PFSK-1 (cell line): ENCODE measurements at regions not wholly inside any gene's neighbourhood (a gene's known extent, or its start where the extent isn't known, plus 50 kb on each side); places are given as distances from the start of the nearest gene placed in this dataset.

Experiments used
- FOXP2 ChIP-seq: optimal IDR thresholded peaks from 2 replicates; pipeline ENCODE3; 2011; ENCODE audit warnings: borderline replicate concordance, control low read depth, inconsistent platforms; ENCODE audit not compliant: insufficient read depth; ENCODE audit errors: extremely low read length, extremely low read depth
- POLR2AphosphoS5 ChIP-seq: IDR thresholded peaks from 2 replicates; pipeline ENCODE4 v1.6.1; 2012; ENCODE audit warnings: low read depth, mild to moderate bottlenecking, control low read depth, low read length, moderate library complexity
- REST ChIP-seq, 2 experiments: IDR thresholded peaks; 2 replicates each; pipeline versions ENCODE4 v1.6.1 to v1.8.0; 2011 to 2012; ENCODE audit warnings: low read depth in 2 of 2, low read length in 2 of 2, control low read depth in 1 of 2, inconsistent platforms in 1 of 2, mild to moderate bottlenecking in 1 of 2, moderate library complexity in 1 of 2; ENCODE audit not compliant: insufficient read depth in 1 of 2
- SIN3A ChIP-seq: IDR thresholded peaks from 2 replicates; pipeline ENCODE4 v1.6.1; 2012; ENCODE audit warnings: mild to moderate bottlenecking, low read length, moderate library complexity, borderline replicate concordance; ENCODE audit not compliant: insufficient read depth
- TAF1 ChIP-seq: IDR thresholded peaks from 2 replicates; pipeline ENCODE4 v1.6.1; 2012; ENCODE audit warnings: low read length, control low read depth, borderline replicate concordance; ENCODE audit not compliant: insufficient read depth

DNA sequence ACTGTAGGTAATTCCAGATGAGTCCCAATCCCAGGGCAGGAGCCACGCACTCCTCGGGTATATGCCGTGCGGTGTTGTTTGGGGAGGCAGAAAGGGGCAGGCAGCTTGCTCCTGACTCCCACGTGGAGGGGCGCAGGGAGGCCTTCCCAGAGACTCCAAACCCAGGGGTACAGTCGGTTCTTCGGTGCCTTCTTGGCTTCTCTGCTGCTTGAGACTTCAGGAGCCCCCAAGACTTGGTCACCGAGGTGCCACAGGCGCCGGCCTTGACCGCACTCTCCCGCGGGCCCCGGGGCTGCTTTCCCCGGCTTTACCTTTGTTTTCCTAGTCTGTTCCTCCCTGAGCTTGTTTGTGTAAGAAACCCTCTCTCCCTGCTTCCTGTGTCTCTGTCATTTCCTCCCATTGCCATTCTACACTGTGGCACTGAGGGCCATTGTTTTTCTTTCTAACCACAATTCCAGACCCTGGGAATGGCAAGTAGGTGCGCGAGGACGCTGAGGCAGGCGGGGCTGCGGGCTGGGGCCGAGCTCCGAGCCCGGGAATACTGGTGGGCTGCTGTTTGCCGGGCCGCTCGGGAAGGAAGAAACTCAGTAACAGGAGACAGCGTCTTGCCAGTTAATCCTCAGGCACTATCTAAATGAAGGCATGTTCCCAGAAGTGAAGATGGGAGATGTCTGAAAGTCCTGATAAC, 215.6 kb upstream of the HEY2 start:
- TF ChIP-seq SIN3A (no peak; the same call in 1 of the 2 replicates), FOXP2 (no peak), REST (IDR thresholded peaks at IDR 0.05; ENCODE audit: insufficient read depth in 1 of 2, low read depth in 2 of 2, low read length in 2 of 2) (peak in 1 of 2 experiments; percentile 60; a peak in 1 of 4 replicates), POLR2AphosphoS5 (no peak), TAF1 (peak; percentile 35; the same call in 1 of the 2 replicates)
